HK-2 (cell line): ENCODE measurements at regions not wholly inside any gene's neighbourhood (a gene's known extent, or its start where the extent isn't known, plus 50 kb on each side); places are given as distances from the start of the nearest gene placed in this dataset.

Source experiments
- DNase-seq: peaks from one replicate; pipeline ENCODE4 v3.0.0-alpha.2; 2018; ENCODE audit not compliant: unreplicated experiment

GRCh38 chr10:33612116-33612515, 277.6 kb upstream of the NRP1 start:
- DNase-seq, result no peak

- no peak for DNase-seq
Observed at GRCh38 chr10:33611423-33611822, 277.0 kb upstream of the NRP1 start.

- no peak for DNase-seq
Observed at GRCh38 chr10:33609546-33609945, 275.1 kb upstream of the NRP1 start.

- DNase-seq, result no peak
Observed at GRCh38 chr10:33602278-33602677, 267.8 kb upstream of the NRP1 start.

- DNase-seq, result no peak
Observed at GRCh38 chr10:33600381-33600780, 265.9 kb upstream of the NRP1 start.

GRCh38 chr10:33596422-33596821, 262.0 kb upstream of the NRP1 start:
- DNase-seq, result no peak

GRCh38 chr10:33594475-33594874, 260.0 kb upstream of the NRP1 start:
- no peak for DNase-seq

- DNase-seq, result no peak
Observed at GRCh38 chr10:33588974-33589600, 254.6 kb upstream of the NRP1 start.

GRCh38 chr10:33584596-33584995, 250.1 kb upstream of the NRP1 start:
- peak; percentile 7 for DNase-seq

GRCh38 chr10:33579996-33580395, 245.5 kb upstream of the NRP1 start:
- no peak for DNase-seq

GRCh38 chr10:33573606-33574005, 239.1 kb upstream of the NRP1 start:
- DNase-seq, result no peak

- DNase-seq, result peak; percentile 3
Observed at GRCh38 chr10:33571616-33572015, 237.1 kb upstream of the NRP1 start.

- no peak for DNase-seq
Observed at GRCh38 chr10:33570495-33570894, 236.0 kb upstream of the NRP1 start.

GRCh38 chr10:33569702-33570101, 235.2 kb upstream of the NRP1 start:
- no peak for DNase-seq

- no peak for DNase-seq
Observed at GRCh38 chr10:33566426-33566825, 232.0 kb upstream of the NRP1 start.

- no peak for DNase-seq
Observed at GRCh38 chr10:33566001-33566400, 231.5 kb upstream of the NRP1 start.

- DNase-seq, result no peak
Observed at GRCh38 chr10:33565231-33565630, 230.8 kb upstream of the NRP1 start.

GRCh38 chr10:33559105-33559504, 224.6 kb upstream of the NRP1 start:
- DNase-seq, result no peak

GRCh38 chr10:33557313-33557712, 222.8 kb upstream of the NRP1 start:
- no peak for DNase-seq

- no peak for DNase-seq
Observed at GRCh38 chr10:33556620-33557019, 222.2 kb upstream of the NRP1 start.

GRCh38 chr10:33556103-33556502, 221.6 kb upstream of the NRP1 start:
- no peak for DNase-seq

GRCh38 chr10:33553748-33554571, 219.5 kb upstream of the NRP1 start:
- DNase-seq, result no peak

- DNase-seq, result no peak
Observed at GRCh38 chr10:33552290-33552689, 217.8 kb upstream of the NRP1 start.

GRCh38 chr10:33550811-33551210, 216.3 kb upstream of the NRP1 start:
- DNase-seq, result no peak
